OCI-LY1 (cell line): ENCODE measurements at regions not wholly inside any gene's neighbourhood (a gene's known extent, or its start where the extent isn't known, plus 50 kb on each side); places are given as distances from the start of the nearest gene placed in this dataset.
A peak's percentile ranks its signal among the peaks of the same experiment; 100 is the strongest.
"Not testable (repeated sequence)": the region's sequence is repeated elsewhere in the genome, so short reads cannot be mapped to it uniquely, and the experiment has no call there.

Experiments
- H2AFZ ChIP-seq: fragments of 200-600 bp; sonication (generic), shearing (Covaris generic); 2 replicates; pipeline ENCODE4 v1.6.0; 2014; ENCODE audit warnings: antibody characterized with exemption, mild to moderate bottlenecking, low read length
- H3F3A ChIP-seq: fragments of 200-600 bp; sonication (generic), shearing (Covaris generic); 2 replicates; pipeline ENCODE4 v1.6.0; 2014; ENCODE audit warnings: mild to moderate bottlenecking, antibody characterized with exemption, low read length, moderate library complexity; ENCODE audit not compliant: insufficient read depth
- H3K27ac ChIP-seq: fragments of 200-600 bp; sonication (generic); 2 replicates; pipeline ENCODE4 v1.5.1; 2014; ENCODE audit warnings: low read length, mixed run types, mild to moderate bottlenecking, low read depth; ENCODE audit not compliant: poor library complexity, severe bottlenecking
- H3K27me3 ChIP-seq: fragments of 200-600 bp; sonication (generic); 2 replicates; pipeline ENCODE4 v1.6.0; 2014; ENCODE audit warnings: antibody characterized with exemption, mild to moderate bottlenecking, low read length, moderate library complexity; ENCODE audit not compliant: insufficient read depth
- H3K36me3 ChIP-seq: fragments of 200-600 bp; sonication (generic); 2 replicates; pipeline ENCODE4 v1.6.1; 2014; ENCODE audit warnings: mild to moderate bottlenecking, antibody characterized with exemption, low read length, moderate library complexity, mixed read lengths; ENCODE audit not compliant: insufficient read depth
- H3K4me1 ChIP-seq: fragments of 200-600 bp; sonication (generic); 2 replicates; pipeline ENCODE4 v1.5.1; 2014; ENCODE audit warnings: mild to moderate bottlenecking, low read length, moderate library complexity; ENCODE audit not compliant: insufficient read depth, severe bottlenecking
- H3K4me2 ChIP-seq: fragments of 200-600 bp; sonication (generic), shearing (Covaris generic); 2 replicates; pipeline ENCODE4 v1.6.1; 2014; ENCODE audit warnings: low read length
- H3K4me3 ChIP-seq: fragments of 200-600 bp; sonication (generic); 2 replicates; pipeline ENCODE4 v1.5.1; 2014; ENCODE audit warnings: low read length, low read depth, mild to moderate bottlenecking, mixed read lengths; ENCODE audit not compliant: poor library complexity, severe bottlenecking
- H3K79me2 ChIP-seq: fragments of 200-600 bp; shearing (Covaris generic); 2 replicates; pipeline ENCODE4 v1.6.1; 2016; ENCODE audit warnings: mixed run types, low read length, mixed read lengths; ENCODE audit not compliant: insufficient read depth
- H3K9ac ChIP-seq: fragments of 200-600 bp; sonication (generic), shearing (Covaris generic); 2 replicates; pipeline ENCODE4 v1.6.1; 2014; ENCODE audit warnings: mild to moderate bottlenecking, low read length, mixed read lengths
- H3K9me2 ChIP-seq: fragments of 200-600 bp; sonication (generic), shearing (Covaris generic); 2 replicates; pipeline ENCODE4 v1.6.1; 2014; ENCODE audit warnings: low read depth, mild to moderate bottlenecking, low read length, mixed read lengths
- H3K9me3 ChIP-seq: fragments of 200-600 bp; shearing (Covaris generic); 2 replicates; pipeline ENCODE4 v1.6.1; 2014; ENCODE audit warnings: low read length, mixed read lengths
- H4K20me1 ChIP-seq: fragments of 200-600 bp; sonication (generic), shearing (Covaris generic); 2 replicates; pipeline ENCODE4 v1.6.0; 2016; ENCODE audit warnings: mild to moderate bottlenecking, low read length; ENCODE audit not compliant: insufficient read depth
- CTCF ChIP-seq: fragments of 200-600 bp; sonication (generic), shearing (Covaris generic); IDR thresholded peaks from 2 replicates; pipeline ENCODE4 v1.5.1; 2017; ENCODE audit warnings: mild to moderate bottlenecking, antibody characterized with exemption, low read length, moderate library complexity, mixed read lengths
- EZH2 ChIP-seq: fragments of 200-600 bp; sonication (generic), shearing (Covaris generic); IDR thresholded peaks from 2 replicates; pipeline ENCODE4 v1.8.0; 2017; ENCODE audit warnings: borderline replicate concordance, mixed run types, mild to moderate bottlenecking, antibody characterized with exemption, low read length, moderate library complexity, mixed read lengths

- Histone ChIP-seq H3K36me3 (no peaks in the 10 kb centered on the region), H3K9me2 (no peaks in the 10 kb centered on the region), H3K4me1 (peaks cover 3% of the 10 kb centered on the region), H3K4me2 (peak overlapping the region; percentile 51; the same call in 1 of the 2 replicates), H3K79me2 (no peaks in the 10 kb centered on the region), H3K9me3 (no peaks in the 10 kb centered on the region), H3K27ac (no peak overlapping the region), H3K27me3 (no peaks in the 10 kb centered on the region), H2AFZ (no peak overlapping the region), H4K20me1 (no peaks in the 10 kb centered on the region), H3F3A (no peaks in the 10 kb centered on the region), H3K9ac (no peak overlapping the region), H3K4me3 (no peak overlapping the region)
- no peak for TF ChIP-seq EZH2
- no peak for TF ChIP-seq CTCF
Measured at GRCh38 chr17:21512307-21513011, 136.3 kb downstream of the KCNJ12 start.

- H4K20me1 ChIP-seq = no peaks in the 10 kb centered on the region
- H3K9me3 ChIP-seq = no peaks in the 10 kb centered on the region
- no peaks in the 10 kb centered on the region for H3K36me3 ChIP-seq
- no peaks in the 10 kb centered on the region for H3K27me3 ChIP-seq
- H3K9me2 ChIP-seq = no peaks in the 10 kb centered on the region
- TF ChIP-seq EZH2 (no peak), CTCF (peak; percentile 76)
- peaks cover 3% of the 10 kb centered on the region for H3K4me1 ChIP-seq
- no peak overlapping the region for H3K9ac ChIP-seq
- no peaks in the 10 kb centered on the region for H3F3A ChIP-seq
- H3K27ac ChIP-seq = no peak overlapping the region
- H2AFZ ChIP-seq = no peak overlapping the region
- no peak overlapping the region for H3K4me3 ChIP-seq
- peak overlapping the region; percentile 51; the same call in 1 of the 2 replicates for H3K4me2 ChIP-seq
- H3K79me2 ChIP-seq = no peaks in the 10 kb centered on the region
Measured at GRCh38 chr17:21513012-21513570, 136.9 kb downstream of the KCNJ12 start.

- not testable (repeated sequence) for H3K9me3 ChIP-seq, H2AFZ ChIP-seq, H3K27ac ChIP-seq, H4K20me1 ChIP-seq, H3K9ac ChIP-seq, H3F3A ChIP-seq, H3K27me3 ChIP-seq, H3K4me2 ChIP-seq, H3K4me1 ChIP-seq, H3K79me2 ChIP-seq, H3K9me2 ChIP-seq, H3K36me3 ChIP-seq, H3K4me3 ChIP-seq
Measured at GRCh38 chr17:21514567-21514966, 138.4 kb downstream of the KCNJ12 start.
